ENCODE measurements at regions not wholly inside any gene's neighbourhood (a gene's known extent, or its start where the extent isn't known, plus 50 kb on each side); places are given as distances from the start of the nearest gene placed in this dataset.

- no peaks in the 10 kb centered on the region for H3K9me3 Mint-ChIP-seq (ENCODE audit: unreplicated experiment)
- no peaks in the 10 kb centered on the region for H3K4me1 Mint-ChIP-seq (ENCODE audit: low read depth, unreplicated experiment)
- Histone ChIP-seq H3K4me3 (ENCODE audit: low read depth, low read length) (no peak overlapping the region), H3K9me3 (no peaks in the 10 kb centered on the region), H3K27me3 (replicated peaks; ENCODE audit: control insufficient read depth, insufficient read depth, low read length) (no peaks in the 10 kb centered on the region), H3K36me3 (ENCODE audit: control insufficient read depth, insufficient read depth, low read length) (no peaks in the 10 kb centered on the region), H3K4me1 (no peaks in the 10 kb centered on the region)
- intact Hi-C loops (cut with micrococcal nuclease; ENCODE audit: unreplicated experiment): no loop called here
- no peak for DNase-seq
- no peaks in the 10 kb centered on the region for H3K27me3 Mint-ChIP-seq (ENCODE audit: insufficient read depth, unreplicated experiment)
- BruUV-seq (replicated peaks): no TSS peak
- TF ChIP-seq CTCF (IDR thresholded peaks at IDR 0.05; ENCODE audit: insufficient read depth in 1 of 2, low read depth in 1 of 2, low read length in 1 of 2, severe bottlenecking in 1 of 2, unreplicated experiment in 1 of 2): no peak
- no peak overlapping the region for H3K27ac Mint-ChIP-seq (ENCODE audit: unreplicated experiment)
- ChIA-PET POLR2A (no interaction called here), CTCF (no interaction called here)
- no peak overlapping the region for H3K4me3 Mint-ChIP-seq (ENCODE audit: unreplicated experiment)
- no peaks in the 10 kb centered on the region for H3K36me3 Mint-ChIP-seq (ENCODE audit: insufficient read depth, unreplicated experiment)
Measured at GRCh38 chr15:97688886-97689285, 271.6 kb upstream of the ARRDC4 start.

- no peak overlapping the region for H3K4me3 ChIP-seq (ENCODE audit: low read depth, low read length)
- ChIA-PET POLR2A (no interaction called here), CTCF (no interaction called here)
- no peaks in the 10 kb centered on the region for H3K36me3 Mint-ChIP-seq (ENCODE audit: insufficient read depth, unreplicated experiment)
- H3K27me3 ChIP-seq (replicated peaks; ENCODE audit: control insufficient read depth, insufficient read depth, low read length): no peaks in the 10 kb centered on the region
- TF ChIP-seq CTCF (IDR thresholded peaks at IDR 0.05; ENCODE audit: insufficient read depth in 1 of 2, low read depth in 1 of 2, low read length in 1 of 2, severe bottlenecking in 1 of 2, unreplicated experiment in 1 of 2): no peak
- H3K4me3 Mint-ChIP-seq (ENCODE audit: unreplicated experiment): no peak overlapping the region
- no peaks in the 10 kb centered on the region for H3K4me1 ChIP-seq
- no peaks in the 10 kb centered on the region for H3K9me3 Mint-ChIP-seq (ENCODE audit: unreplicated experiment)
- no peaks in the 10 kb centered on the region for H3K27me3 Mint-ChIP-seq (ENCODE audit: insufficient read depth, unreplicated experiment)
- H3K4me1 Mint-ChIP-seq (ENCODE audit: low read depth, unreplicated experiment): no peaks in the 10 kb centered on the region
- H3K36me3 ChIP-seq (ENCODE audit: control insufficient read depth, insufficient read depth, low read length): no peaks in the 10 kb centered on the region
- intact Hi-C loops (cut with micrococcal nuclease; ENCODE audit: unreplicated experiment): no loop called here
- no peaks in the 10 kb centered on the region for H3K9me3 ChIP-seq
- no TSS peak for BruUV-seq (replicated peaks)
- no peak overlapping the region for H3K27ac Mint-ChIP-seq (ENCODE audit: unreplicated experiment)
- no peak for DNase-seq
Measured at GRCh38 chr15:97691078-97691477, 269.4 kb upstream of the ARRDC4 start.

- Histone ChIP-seq H3K36me3 (ENCODE audit: control insufficient read depth, insufficient read depth, low read length) (no peaks in the 10 kb centered on the region), H3K4me3 (ENCODE audit: low read depth, low read length) (no peak overlapping the region), H3K9me3 (no peaks in the 10 kb centered on the region), H3K4me1 (no peaks in the 10 kb centered on the region), H3K27me3 (replicated peaks; ENCODE audit: control insufficient read depth, insufficient read depth, low read length) (no peaks in the 10 kb centered on the region)
- Mint-ChIP-seq H3K36me3 (ENCODE audit: insufficient read depth, unreplicated experiment) (no peaks in the 10 kb centered on the region), H3K27me3 (ENCODE audit: insufficient read depth, unreplicated experiment) (no peaks in the 10 kb centered on the region), H3K4me1 (ENCODE audit: low read depth, unreplicated experiment) (no peaks in the 10 kb centered on the region), H3K4me3 (ENCODE audit: unreplicated experiment) (no peak overlapping the region), H3K27ac (ENCODE audit: unreplicated experiment) (no peak overlapping the region), H3K9me3 (ENCODE audit: unreplicated experiment) (no peaks in the 10 kb centered on the region)
- TF ChIP-seq CTCF (IDR thresholded peaks at IDR 0.05; ENCODE audit: insufficient read depth in 1 of 2, low read depth in 1 of 2, low read length in 1 of 2, severe bottlenecking in 1 of 2, unreplicated experiment in 1 of 2): no peak
- POLR2A ChIA-PET: no interaction called here
- no peak for DNase-seq
- CTCF ChIA-PET: no interaction called here
- no TSS peak for BruUV-seq (replicated peaks)
- intact Hi-C loops (cut with micrococcal nuclease; ENCODE audit: unreplicated experiment): no loop called here
Measured at GRCh38 chr15:97691799-97692198, 268.7 kb upstream of the ARRDC4 start.
